H9 (cell line): ENCODE measurements at regions not wholly inside any gene's neighbourhood (a gene's known extent, or its start where the extent isn't known, plus 50 kb on each side); places are given as distances from the start of the nearest gene placed in this dataset.

ENCODE experiments used
- DNase-seq: peaks from one replicate; pipeline ENCODE4 v3.0.0-alpha.2; 2017
- H2AFZ ChIP-seq: one replicate; pipeline ENCODE4 v1.6.1; 2013; ENCODE audit warnings: mild to moderate bottlenecking, low read length, control low read depth, moderate library complexity
- H2AK5ac ChIP-seq: 2 replicates; pipeline ENCODE4 v1.6.1; 2013; ENCODE audit warnings: low read length, control low read depth, mixed read lengths; ENCODE audit not compliant: insufficient read length
- H2BK120ac ChIP-seq: one replicate; pipeline ENCODE4 v1.6.1; 2013; ENCODE audit warnings: low read depth, mild to moderate bottlenecking, low read length, control low read depth, inconsistent platforms; ENCODE audit not compliant: poor library complexity, severe bottlenecking
- H2BK12ac ChIP-seq: 2 replicates; pipeline ENCODE4 v1.6.1; 2013; ENCODE audit warnings: low read length, control low read depth, mixed read lengths, low read depth; ENCODE audit not compliant: insufficient read length
- H2BK15ac ChIP-seq: 2 replicates; pipeline ENCODE4 v1.6.1; 2013; ENCODE audit warnings: low read depth, low read length, control low read depth
- H2BK20ac ChIP-seq: one replicate; pipeline ENCODE4 v1.6.1; 2013; ENCODE audit warnings: low read depth, mild to moderate bottlenecking, low read length, control low read depth, inconsistent platforms; ENCODE audit not compliant: poor library complexity, severe bottlenecking
- H2BK5ac ChIP-seq: 2 replicates; pipeline ENCODE4 v1.6.1; 2013; ENCODE audit warnings: low read length, control low read depth, mixed read lengths; ENCODE audit not compliant: insufficient read length
- H3K14ac ChIP-seq: 2 replicates; pipeline ENCODE4 v1.6.1; 2013; ENCODE audit warnings: low read length, control low read depth; ENCODE audit not compliant: insufficient read depth
- H3K18ac ChIP-seq: 2 replicates; pipeline ENCODE4 v1.6.1; 2013; ENCODE audit warnings: low read depth, mild to moderate bottlenecking, mixed read lengths, low read length, control low read depth; ENCODE audit not compliant: insufficient read length
- H3K23ac ChIP-seq: 2 replicates; pipeline ENCODE4 v1.6.1; 2013; ENCODE audit warnings: low read length, control low read depth, mixed read lengths, low read depth; ENCODE audit not compliant: insufficient read length
- H3K23me2 ChIP-seq: 2 replicates; pipeline ENCODE4 v1.6.1; 2013; ENCODE audit warnings: low read depth, mild to moderate bottlenecking, mixed read lengths, low read length, control low read depth; ENCODE audit not compliant: insufficient read length, poor library complexity, severe bottlenecking
- H3K27ac ChIP-seq: 2 replicates; pipeline ENCODE4 v1.5.1; 2013; ENCODE audit warnings: low read length, control low read depth, mixed read lengths, low read depth; ENCODE audit not compliant: insufficient read length
- H3K27me3 ChIP-seq: 2 replicates; pipeline ENCODE4 v1.6.1; 2013; ENCODE audit warnings: low read length, control low read depth, inconsistent platforms; ENCODE audit not compliant: insufficient read depth
- H3K4ac ChIP-seq: 2 replicates; pipeline ENCODE4 v1.6.1; 2013; ENCODE audit warnings: low read depth, mild to moderate bottlenecking, control low read depth, inconsistent platforms, low read length, moderate library complexity
- H3K4me1 ChIP-seq: 2 replicates; pipeline ENCODE4 v1.6.1; 2013; ENCODE audit warnings: low read length, control low read depth, inconsistent platforms; ENCODE audit not compliant: insufficient read depth
- H3K4me2 ChIP-seq: 2 replicates; pipeline ENCODE4 v1.6.1; 2013; ENCODE audit warnings: low read length, control low read depth, mixed read lengths; ENCODE audit not compliant: insufficient read length, insufficient read depth
- H3K56ac ChIP-seq: 2 replicates; pipeline ENCODE4 v1.6.1; 2013; ENCODE audit warnings: low read depth, mild to moderate bottlenecking, mixed read lengths, low read length, control low read depth; ENCODE audit not compliant: insufficient read length
- H3K79me1 ChIP-seq: 2 replicates; pipeline ENCODE4 v1.6.1; 2013; ENCODE audit warnings: low read depth, mild to moderate bottlenecking, moderate library complexity, low read length, control low read depth, inconsistent platforms; ENCODE audit not compliant: insufficient read depth, poor library complexity, severe bottlenecking
- H3K79me2 ChIP-seq: 2 replicates; pipeline ENCODE4 v1.6.1; 2013; ENCODE audit warnings: low read length, control low read depth, inconsistent platforms; ENCODE audit not compliant: insufficient read depth
- H3K9ac ChIP-seq: 2 replicates; pipeline ENCODE4 v1.6.1; 2013; ENCODE audit warnings: low read length, control low read depth, mixed read lengths; ENCODE audit not compliant: insufficient read length; ENCODE audit errors: extremely low read depth
- H3K9me3 ChIP-seq: one replicate; pipeline ENCODE4 v1.6.1; 2013; ENCODE audit warnings: low read depth, low read length, inconsistent platforms; ENCODE audit not compliant: control insufficient read depth
- H3T11ph ChIP-seq: one replicate; pipeline ENCODE4 v1.6.1; 2013; ENCODE audit warnings: mild to moderate bottlenecking, low read length, control low read depth, inconsistent platforms
- H4K20me1 ChIP-seq: one replicate; pipeline ENCODE4 v1.6.1; 2013; ENCODE audit not compliant: control insufficient read depth, insufficient read length, insufficient read depth
- H4K5ac ChIP-seq: 2 replicates; pipeline ENCODE4 v1.6.1; 2013; ENCODE audit warnings: low read depth, mild to moderate bottlenecking, mixed read lengths, low read length, control low read depth; ENCODE audit not compliant: insufficient read length
- H4K8ac ChIP-seq: replicated peaks from 2 replicates; pipeline ENCODE4 v1.6.1; 2013; ENCODE audit warnings: low read length, control low read depth, mixed read lengths, low read depth; ENCODE audit not compliant: insufficient read length
- H4K91ac ChIP-seq: 2 replicates; pipeline ENCODE4 v1.6.1; 2013; ENCODE audit warnings: low read depth, mild to moderate bottlenecking, moderate library complexity, mixed read lengths, low read length, control low read depth; ENCODE audit not compliant: insufficient read length
- H3K27ac Mint-ChIP-seq, 3 experiments: 2 replicates in 2 of 3; 3 replicates in 1 of 3; pipeline ENCODE4 v1.8.0; 2020 to 2021; ENCODE audit warnings: mixed read lengths in 3 of 3, mild to moderate bottlenecking in 1 of 3, moderate library complexity in 1 of 3
- H3K27me3 Mint-ChIP-seq: 2 replicates; pipeline ENCODE4 v1.8.0; 2021; ENCODE audit warnings: low read depth, mild to moderate bottlenecking, moderate library complexity, mixed read lengths
- H3K36me3 Mint-ChIP-seq, 3 experiments: 2 replicates in 2 of 3; 3 replicates in 1 of 3; pipeline ENCODE4 v1.8.0; 2020 to 2021; ENCODE audit warnings: low read depth in 3 of 3, mixed read lengths in 3 of 3; ENCODE audit not compliant: insufficient read depth in 1 of 3
- H3K4me1 Mint-ChIP-seq, 2 experiments: 2 replicates each; pipeline ENCODE4 v1.8.0; 2020; ENCODE audit warnings: mixed read lengths in 2 of 2
- H3K4me3 Mint-ChIP-seq, 2 experiments: 2 replicates in 1 of 2; 3 replicates in 1 of 2; pipeline ENCODE4 v1.8.0; 2020 to 2021; ENCODE audit warnings: mild to moderate bottlenecking in 2 of 2, mixed read lengths in 2 of 2, moderate library complexity in 1 of 2
- H3K9me3 Mint-ChIP-seq, 2 experiments: 2 replicates in 1 of 2; 3 replicates in 1 of 2; pipeline ENCODE4 v1.8.0; 2020; ENCODE audit warnings: mild to moderate bottlenecking in 2 of 2, mixed read lengths in 2 of 2, moderate library complexity in 1 of 2
- CTCF ChIP-seq: fragments of 200-600 bp; sonication (generic); conservative IDR thresholded peaks from 3 replicates; pipeline ENCODE4 v1.8.0; 2021; ENCODE audit warnings: antibody characterized with exemption, mild to moderate bottlenecking
- WGBS: extraction: QIAGEN DNeasy Blood & Tissue Kit; methylation state at CpG from one replicate; pipeline ENCODE4 v1.1.7; 2013; ENCODE audit warnings: missing lambda C conversion rate, low lambda C conversion rate, mixed read lengths; ENCODE audit not compliant: insufficient read length; ENCODE audit errors: extremely low coverage; 5-methylcytosine and 5-hydroxymethylcytosine counted together

GRCh38 chr5:8176101-8176693 is 307.2 kb downstream of the MTRR start:
- no peak overlapping the region for H3K56ac ChIP-seq
- peaks cover 2% of the 10 kb centered on the region; the same call in 1 of the 2 replicates for H3K27me3 Mint-ChIP-seq
- no peak overlapping the region for H4K5ac ChIP-seq
- no peak overlapping the region for H3K27ac ChIP-seq
- H4K20me1 ChIP-seq = no peaks in the 10 kb centered on the region
- H3K4ac ChIP-seq = no peak overlapping the region
- peaks cover 9 to 10% of the 10 kb centered on the region in 2 experiments for H3K4me1 Mint-ChIP-seq
- no peak overlapping the region for H3K18ac ChIP-seq
- no peaks in the 10 kb centered on the region for H3K36me3 Mint-ChIP-seq
- no peak overlapping the region for H2BK20ac ChIP-seq
- no peak overlapping the region for H3K27ac Mint-ChIP-seq
- no peak for DNase-seq
- no peak overlapping the region for H3K23ac ChIP-seq
- H2AFZ ChIP-seq = no peak overlapping the region
- no peaks in the 10 kb centered on the region for H3K27me3 ChIP-seq
- H3K4me1 ChIP-seq = peaks cover 5% of the 10 kb centered on the region
- H3K79me1 ChIP-seq = no peaks in the 10 kb centered on the region
- H4K91ac ChIP-seq = no peak overlapping the region
- H3K9me3 Mint-ChIP-seq = no peaks in the 10 kb centered on the region
- H3K4me2 ChIP-seq = no peak overlapping the region
- H2BK5ac ChIP-seq = no peak overlapping the region
- no peaks in the 10 kb centered on the region for H3K9me3 ChIP-seq
- TF ChIP-seq CTCF = no peak
- H3K4me3 Mint-ChIP-seq = no peak overlapping the region
- no peak overlapping the region for H2AK5ac ChIP-seq
- WGBS = no CpG with 5 or more reads among the region's 5 CpGs
- H3K9ac ChIP-seq = no peak overlapping the region
- H4K8ac ChIP-seq = no peak overlapping the region
- no peak overlapping the region for H2BK120ac ChIP-seq
- no peak overlapping the region for H3T11ph ChIP-seq
- H3K14ac ChIP-seq = no peak overlapping the region
- no peaks in the 10 kb centered on the region for H3K23me2 ChIP-seq
- no peaks in the 10 kb centered on the region for H3K79me2 ChIP-seq
- H2BK15ac ChIP-seq = no peak overlapping the region
- H2BK12ac ChIP-seq = no peak overlapping the region
